NOMO-1 (cell line): ENCODE measurements at regions not wholly inside any gene's neighbourhood (a gene's known extent, or its start where the extent isn't known, plus 50 kb on each side); places are given as distances from the start of the nearest gene placed in this dataset.

ENCODE experiments used
- DNase-seq, 2 experiments: peaks; one replicate each; lab custom pipeline; 2025; ENCODE audit not compliant: unreplicated experiment in 2 of 2; lab: John Stamatoyannopoulos, UW

DNA sequence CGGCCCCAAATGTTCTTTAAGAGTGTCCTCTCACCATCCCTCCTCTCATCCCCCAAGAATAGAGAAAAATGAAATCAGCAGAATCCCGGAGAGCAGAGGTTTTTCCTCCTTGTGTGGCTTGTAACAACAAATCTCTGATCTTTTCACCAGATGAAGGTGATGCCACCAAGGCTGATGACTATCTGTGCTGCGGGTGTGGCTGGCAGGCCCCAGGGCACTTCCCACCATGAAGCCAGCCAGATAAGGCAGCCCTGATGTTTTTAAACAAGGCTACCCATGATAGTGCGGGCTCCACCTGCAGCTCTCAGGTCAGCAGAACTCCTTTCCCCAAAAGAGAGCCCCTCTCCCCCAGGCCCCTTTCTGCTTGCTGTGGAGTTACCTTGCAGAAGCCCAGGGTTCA, 58.0 kb upstream of the PARP11 start:
- DNase-seq = no peak

DNA sequence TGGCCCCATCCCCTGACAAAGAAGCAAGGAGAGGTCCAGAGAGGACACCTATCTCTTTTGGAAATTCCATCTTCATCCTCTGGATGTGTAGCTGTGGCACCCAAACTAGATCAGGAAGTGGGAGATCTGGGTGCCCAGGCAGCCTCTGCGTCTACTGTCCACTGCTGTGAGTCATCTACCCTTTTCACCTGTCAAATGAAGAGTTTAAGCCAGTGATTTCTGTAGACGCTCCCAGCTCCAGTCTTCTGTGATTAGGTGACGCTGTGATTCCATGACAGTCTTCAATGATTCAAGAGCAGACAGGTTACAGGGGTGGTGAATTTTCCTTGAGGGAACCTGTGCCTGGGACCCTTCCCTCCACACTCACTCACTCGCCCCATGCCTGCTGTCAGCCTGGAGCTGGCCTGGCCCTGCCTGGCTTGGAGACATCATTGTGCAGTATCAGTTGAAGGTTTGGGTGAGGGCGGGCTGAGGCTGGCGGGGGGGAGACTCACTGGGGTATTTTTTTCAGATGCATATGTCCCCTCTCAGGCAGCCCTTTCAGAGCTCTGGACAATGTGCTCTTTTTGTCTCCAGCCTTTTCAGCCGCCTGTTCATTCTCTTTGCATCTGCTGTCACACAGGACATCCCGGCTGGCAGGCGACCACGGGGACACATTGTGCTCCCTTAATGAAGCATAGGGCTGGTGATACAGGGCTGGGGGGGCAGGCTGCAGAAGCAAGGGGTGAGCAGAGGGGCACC, 56.8 kb upstream of the PARP11 start:
- DNase-seq = no peak

DNA sequence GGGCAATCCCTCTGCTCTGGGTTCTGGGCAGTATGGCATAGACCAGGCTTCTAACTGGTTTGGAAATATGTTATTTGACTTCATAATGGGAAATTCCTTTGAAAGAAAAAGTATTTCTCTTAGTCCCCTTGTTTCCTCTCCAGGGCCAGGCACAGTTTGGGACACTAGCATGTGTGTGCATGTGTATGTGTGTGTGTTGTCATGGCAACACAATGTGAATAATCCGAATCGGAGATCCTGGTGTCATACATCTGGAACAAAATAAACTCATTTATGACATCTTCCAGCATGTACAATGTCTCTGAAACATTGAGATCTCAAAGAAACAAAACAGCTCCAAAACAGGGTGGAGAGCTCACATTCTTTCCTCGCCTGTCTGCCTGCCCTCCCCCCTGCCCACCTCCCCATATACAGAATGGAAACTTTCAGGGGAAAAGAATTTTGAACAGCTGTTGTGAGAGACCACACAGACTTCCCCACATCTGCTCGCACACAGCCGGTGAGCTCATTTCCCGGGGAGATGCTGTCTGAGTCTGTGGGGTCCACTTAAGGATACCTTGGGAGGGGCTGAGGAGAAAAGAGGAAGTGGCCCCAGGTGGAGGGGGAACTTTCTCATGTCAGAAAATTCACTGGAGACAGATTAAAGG, 55.5 kb upstream of the PARP11 start:
- DNase-seq = no peak

DNA sequence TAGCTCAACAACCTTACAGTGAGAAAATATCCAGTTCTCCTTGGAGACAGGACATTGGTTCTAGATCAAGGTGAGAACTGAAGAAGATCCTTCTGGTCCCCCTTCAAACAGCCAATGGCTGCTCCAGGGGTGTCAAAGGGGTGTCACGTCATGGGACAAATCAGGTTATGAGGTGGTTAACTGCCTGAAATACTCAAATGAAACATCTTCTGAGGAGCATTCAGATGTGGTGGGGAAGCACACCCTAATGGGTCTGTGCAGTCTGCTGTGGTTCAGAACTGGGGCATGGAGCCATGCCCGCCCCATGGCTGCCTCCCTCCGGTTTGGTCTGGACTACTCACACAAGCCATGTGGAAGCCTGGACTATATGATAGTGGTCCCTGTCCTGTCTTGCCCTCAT, 52.4 kb upstream of the PARP11 start:
- no peak for DNase-seq

DNA sequence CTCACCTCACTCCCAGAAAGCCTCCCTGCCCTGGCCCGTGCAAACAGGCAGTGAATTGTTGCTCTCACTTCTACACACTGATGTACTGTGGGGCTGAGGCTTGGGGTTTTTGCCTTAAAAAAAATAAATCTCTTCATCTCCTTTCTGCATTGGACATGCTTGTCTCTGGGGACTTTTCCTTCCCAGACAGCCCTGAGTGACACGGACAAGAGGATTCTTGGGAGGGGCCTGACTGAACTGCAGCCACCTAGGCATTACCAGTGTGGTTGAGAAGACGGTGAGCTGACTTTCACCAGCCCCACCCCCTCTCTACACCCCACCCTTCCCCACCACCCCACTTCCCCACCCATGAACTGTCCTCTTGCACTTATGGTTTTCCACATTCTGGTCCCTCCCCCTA, 51.6 kb upstream of the PARP11 start:
- DNase-seq = no peak

DNA sequence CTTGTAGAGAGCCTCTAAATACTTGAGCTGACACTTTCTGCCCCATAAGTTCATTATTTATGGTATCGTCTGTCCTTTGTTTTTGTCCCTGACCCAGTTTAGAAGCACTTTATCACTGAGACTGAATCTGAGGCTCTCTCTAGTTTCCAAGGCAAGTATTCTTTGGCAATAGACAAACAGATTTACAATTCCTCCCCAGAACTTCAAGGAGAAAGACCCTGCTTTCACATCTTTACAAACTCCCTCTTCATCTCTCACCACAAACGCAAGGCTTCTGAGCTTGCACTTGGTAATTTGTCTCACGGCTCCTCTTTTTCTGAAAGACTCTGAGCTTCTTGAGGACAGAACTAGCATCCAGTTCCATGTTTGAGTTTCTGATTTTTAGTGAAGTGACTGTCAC, 49.8 kb upstream of the PARP11 start:
- no peak for DNase-seq
